ENCODE measurements at regions not wholly inside any gene's neighbourhood (a gene's known extent, or its start where the extent isn't known, plus 50 kb on each side); places are given as distances from the start of the nearest gene placed in this dataset.
A peak's percentile ranks its signal among the peaks of the same experiment; 100 is the strongest.

GRCh38 chr7:17007841-17008240 lies 126.1 kb upstream of the AGR3 start:
- no peak overlapping the region for H3K4me3 ChIP-seq
- no peaks in the 10 kb centered on the region for H3K9me3 ChIP-seq (ENCODE audit: low read depth)
- TF ChIP-seq CTCF (IDR thresholded peaks at IDR 0.05; ENCODE audit: low read depth, low read length): no peak
- no peaks in the 10 kb centered on the region for H3K36me3 ChIP-seq
- no peak overlapping the region for H3K27ac ChIP-seq
- H3K27me3 ChIP-seq: no peaks in the 10 kb centered on the region
- no peak for DNase-seq (ENCODE audit: low read depth in 1 of 2, low spot score in 1 of 2)
- H3K4me1 ChIP-seq (ENCODE audit: low read depth): no peaks in the 10 kb centered on the region

- no peak overlapping the region for H3K4me3 ChIP-seq
- H3K27me3 ChIP-seq: no peaks in the 10 kb centered on the region
These were observed 127.4 kb upstream of the AGR3 start for GRCh38 chr7:17009007-17009719.

GRCh38 chr7:17009933-17010332 lies 128.2 kb upstream of the AGR3 start:
- no peaks in the 10 kb centered on the region for H3K36me3 ChIP-seq
- no peak for TF ChIP-seq CTCF (IDR thresholded peaks at IDR 0.05; ENCODE audit: low read depth, low read length)
- no peaks in the 10 kb centered on the region for H3K27me3 ChIP-seq
- H3K4me3 ChIP-seq: no peak overlapping the region
- H3K27ac ChIP-seq: no peak overlapping the region
- no peaks in the 10 kb centered on the region for H3K4me1 ChIP-seq (ENCODE audit: low read depth)
- no peak for DNase-seq (ENCODE audit: low read depth in 1 of 2, low spot score in 1 of 2)
- H3K9me3 ChIP-seq (ENCODE audit: low read depth): no peaks in the 10 kb centered on the region

More at GRCh38 chr7:17009007-17009719, 127.4 kb upstream of the AGR3 start:
- peak; percentile 45 for TF ChIP-seq CTCF (IDR thresholded peaks at IDR 0.05; ENCODE audit: low read depth, low read length)
- Histone ChIP-seq H3K27ac (no peak overlapping the region), H3K9me3 (ENCODE audit: low read depth) (no peaks in the 10 kb centered on the region), H3K4me1 (ENCODE audit: low read depth) (no peaks in the 10 kb centered on the region), H3K36me3 (no peaks in the 10 kb centered on the region)
- DNase-seq (ENCODE audit: low read depth in 1 of 2, low spot score in 1 of 2): peak in 1 of 2 donors; percentile 68

GRCh38 chr7:17010637-17011300 lies 129.0 kb upstream of the AGR3 start:
- no peak overlapping the region for H3K4me3 ChIP-seq
- TF ChIP-seq CTCF (IDR thresholded peaks at IDR 0.05; ENCODE audit: low read depth, low read length): no peak
- no peaks in the 10 kb centered on the region for H3K9me3 ChIP-seq (ENCODE audit: low read depth)
- no peaks in the 10 kb centered on the region for H3K4me1 ChIP-seq (ENCODE audit: low read depth)
- no peak overlapping the region for H3K27ac ChIP-seq
- no peaks in the 10 kb centered on the region for H3K36me3 ChIP-seq
- no peak for DNase-seq (ENCODE audit: low read depth in 1 of 2, low spot score in 1 of 2)
- H3K27me3 ChIP-seq: no peaks in the 10 kb centered on the region

GRCh38 chr7:17013204-17013603 lies 131.4 kb upstream of the AGR3 start:
- Histone ChIP-seq H3K27ac (no peak overlapping the region), H3K9me3 (ENCODE audit: low read depth) (no peaks in the 10 kb centered on the region), H3K36me3 (no peaks in the 10 kb centered on the region), H3K27me3 (no peaks in the 10 kb centered on the region), H3K4me3 (no peak overlapping the region), H3K4me1 (ENCODE audit: low read depth) (no peaks in the 10 kb centered on the region)
- DNase-seq (ENCODE audit: low read depth in 1 of 2, low spot score in 1 of 2): peak in 1 of 2 donors; percentile 38
- no peak for TF ChIP-seq CTCF (IDR thresholded peaks at IDR 0.05; ENCODE audit: low read depth, low read length)

Measured in cardiac muscle cell (in vitro differentiated cells and primary cell).